A673 (cell line): ENCODE measurements at regions not wholly inside any gene's neighbourhood (a gene's known extent, or its start where the extent isn't known, plus 50 kb on each side); places are given as distances from the start of the nearest gene placed in this dataset.
"Not testable (repeated sequence)": the region's sequence is repeated elsewhere in the genome, so short reads cannot be mapped to it uniquely, and the experiment has no call there.

ENCODE experiments used
- BruUV-seq: library from RNA; stranded (reverse); fragments of 400-500 nt; replicated peaks from 2 replicates; lab custom pipeline; 2021; lab: Mats Ljungman, UMichigan
- CTCF ChIA-PET: fragments of 300-600 bp; sonication (Branson Sonifier 250); formaldehyde crosslinking; loops from one replicate; lab custom pipeline; 2022; ENCODE audit warnings: antibody characterized with exemption; lab: Charles Lee
- POLR2A ChIA-PET: fragments of 300-600 bp; sonication (Branson Sonifier 250); formaldehyde crosslinking; loops from one replicate; lab custom pipeline; 2022; ENCODE audit warnings: antibody characterized with exemption; ENCODE audit not compliant: low non-redundant PET; lab: Charles Lee
- DNase-seq: peaks from one replicate; pipeline ENCODE4 v3.0.0-alpha.2; 2015; ENCODE audit warnings: low spot score
- H3K27ac ChIP-seq: fragments of 200-600 bp; sonication (generic); 2 replicates; pipeline ENCODE4 v1.5.1; 2016; ENCODE audit warnings: mixed run types, low read depth, mild to moderate bottlenecking, mixed read lengths, antibody characterized with exemption, low read length; ENCODE audit not compliant: poor library complexity, severe bottlenecking
- H3K27me3 ChIP-seq: fragments of 200-600 bp; sonication (generic); replicated peaks from 2 replicates; pipeline ENCODE4 v1.6.1; 2017; ENCODE audit warnings: mixed run types, low read depth, mild to moderate bottlenecking, mixed read lengths, antibody characterized with exemption, low read length; ENCODE audit not compliant: insufficient read depth, poor library complexity
- H3K36me3 ChIP-seq: fragments of 200-600 bp; sonication (generic); 2 replicates; pipeline ENCODE4 v1.6.1; 2016; ENCODE audit warnings: mixed run types, mild to moderate bottlenecking, mixed read lengths, antibody characterized with exemption, low read length; ENCODE audit not compliant: insufficient read depth, poor library complexity, severe bottlenecking
- H3K4me1 ChIP-seq: fragments of 200-600 bp; sonication (generic); 2 replicates; pipeline ENCODE4 v1.6.1; 2017; ENCODE audit warnings: mixed run types, mild to moderate bottlenecking, mixed read lengths, antibody characterized with exemption, low read length; ENCODE audit not compliant: insufficient read depth, poor library complexity, severe bottlenecking
- H3K4me3 ChIP-seq: fragments of 200-600 bp; sonication (generic); 2 replicates; pipeline ENCODE4 v1.5.1; 2016; ENCODE audit warnings: low read depth, mixed run types, mild to moderate bottlenecking, mixed read lengths, low read length; ENCODE audit not compliant: poor library complexity, severe bottlenecking
- H3K9me3 ChIP-seq: fragments of 200-600 bp; sonication (generic); 2 replicates; pipeline ENCODE4 v1.6.1; 2016; ENCODE audit warnings: mixed run types, low read depth, mild to moderate bottlenecking, mixed read lengths, antibody characterized with exemption, low read length; ENCODE audit not compliant: poor library complexity, severe bottlenecking
- CTCF ChIP-seq: fragments of 300-800, 200-600 bp; sonication (generic); conservative IDR thresholded peaks from 2 replicates; pipeline ENCODE4 v1.5.1; 2017; ENCODE audit warnings: low read depth, mild to moderate bottlenecking, antibody characterized with exemption, low read length, moderate library complexity, mixed read lengths
- EZH2 ChIP-seq: fragments of 200-600 bp; sonication (generic); IDR thresholded peaks from 2 replicates; pipeline ENCODE4 v1.6.1; 2017; ENCODE audit warnings: borderline replicate concordance, low read depth, mild to moderate bottlenecking, mixed read lengths, antibody characterized with exemption, low read length; ENCODE audit not compliant: poor library complexity, severe bottlenecking
- intact Hi-C: fragments of 100-400 bp; cut with micrococcal nuclease; formaldehyde crosslinking; loops from one replicate; pipeline ENCODE4 v1.10.0; 2022; ENCODE audit not compliant: unreplicated experiment

GRCh38 chr12:68440068-68440581, 108.0 kb upstream of the MDM1 start:
- Histone ChIP-seq H3K27me3 (no peaks in the 10 kb centered on the region), H3K4me3 (no peak overlapping the region), H3K36me3 (no peaks in the 10 kb centered on the region), H3K9me3 (peaks cover 15% of the 10 kb centered on the region), H3K27ac (no peak overlapping the region), H3K4me1 (peaks cover 14% of the 10 kb centered on the region)
- no TSS peak for BruUV-seq
- intact Hi-C loops, result no loop called here
- ChIA-PET POLR2A (interaction anchor here (0.6 kb wide), 1 partner anchor 12 kb away, joined by 3 read pairs; no protein-coding TSS in a partner anchor), CTCF (no interaction called here)
- TF ChIP-seq EZH2 (no peak), CTCF (no peak)
- DNase-seq, result no peak

DNA sequence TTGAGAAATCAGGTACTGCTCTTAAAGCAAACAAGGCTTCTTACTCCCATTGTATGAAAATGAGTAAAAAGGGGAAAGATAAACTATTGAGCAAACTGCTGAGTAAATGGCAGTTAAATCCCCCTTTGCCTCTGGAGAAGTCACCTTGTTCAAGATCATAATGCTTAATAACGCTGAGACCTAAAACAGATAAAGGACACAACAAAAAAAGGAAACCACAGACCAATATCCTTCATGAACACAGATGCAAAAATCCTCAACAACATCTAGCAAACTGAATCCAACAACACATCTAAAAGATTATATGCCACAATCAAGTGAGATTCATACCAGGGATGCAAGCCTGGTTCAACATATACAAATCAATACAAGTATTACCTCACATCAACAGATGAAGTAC, 109.0 kb upstream of the MDM1 start:
- no peaks in the 10 kb centered on the region for H3K27me3 ChIP-seq
- intact Hi-C loops, result no loop called here
- CTCF ChIA-PET, result no interaction called here
- H3K27ac ChIP-seq, result no peak overlapping the region
- TF ChIP-seq CTCF (no peak), EZH2 (no peak)
- DNase-seq, result no peak
- no peaks in the 10 kb centered on the region for H3K36me3 ChIP-seq
- H3K9me3 ChIP-seq, result peaks cover 10% of the 10 kb centered on the region
- BruUV-seq, result no TSS peak
- POLR2A ChIA-PET, result no interaction called here
- no peak overlapping the region for H3K4me3 ChIP-seq
- H3K4me1 ChIP-seq, result peaks cover 14% of the 10 kb centered on the region

DNA sequence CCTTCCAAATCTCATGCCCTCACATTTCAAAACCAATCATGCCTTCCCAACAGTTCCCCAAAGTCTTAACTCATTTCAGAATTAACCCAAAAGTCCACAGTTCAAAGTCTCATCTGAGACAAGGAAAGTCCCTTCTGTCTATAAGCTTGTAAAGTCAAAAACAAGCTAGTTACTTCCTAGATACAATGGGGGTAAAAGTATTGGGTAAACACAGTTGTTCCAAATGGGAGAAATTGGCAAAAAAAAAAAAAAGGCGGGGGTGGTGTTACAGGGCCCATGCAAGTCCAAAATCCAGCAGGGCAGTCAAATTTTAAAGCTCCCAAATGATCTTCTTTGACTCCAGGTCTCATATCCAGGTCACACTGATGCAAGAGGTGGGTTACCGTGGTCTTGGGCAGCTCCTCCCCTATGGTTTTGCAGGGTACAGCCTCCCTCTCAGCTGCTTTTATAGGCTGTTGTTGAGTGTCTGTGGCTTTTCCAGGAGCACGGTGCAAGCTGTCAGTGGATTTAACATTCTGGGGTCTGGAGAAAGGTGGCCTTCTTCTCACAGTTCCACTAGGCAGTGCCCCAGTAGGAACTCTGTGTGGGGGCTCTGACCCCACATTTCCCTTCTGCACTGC, 110.3 kb upstream of the MDM1 start:
- H3K27ac ChIP-seq, H3K27me3 ChIP-seq: not testable (repeated sequence)

DNA sequence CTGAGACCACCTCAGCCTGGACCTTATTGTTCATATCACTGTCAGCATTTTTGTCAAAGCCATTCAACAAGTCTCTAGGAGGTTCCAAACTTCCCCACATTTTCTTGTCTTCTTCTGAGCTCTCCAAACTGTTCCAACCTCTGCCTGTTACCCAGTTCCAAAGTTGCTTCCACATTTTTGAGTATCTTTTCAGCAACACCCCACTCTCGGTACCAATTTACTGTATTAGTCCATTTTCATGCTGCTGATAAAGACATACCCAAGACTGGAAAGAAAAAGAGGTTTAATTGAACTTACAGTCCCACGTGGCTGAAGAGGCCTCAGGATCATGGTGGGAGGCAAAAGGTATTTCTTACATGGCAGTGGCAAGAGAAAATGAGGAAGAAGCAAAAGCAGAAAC, 111.5 kb upstream of the MDM1 start:
- H3K27ac ChIP-seq, POLR2A ChIA-PET, H3K4me3 ChIP-seq, DNase-seq, H3K27me3 ChIP-seq, H3K9me3 ChIP-seq, BruUV-seq, intact Hi-C loops, H3K36me3 ChIP-seq, CTCF ChIA-PET: not testable (repeated sequence)
- peaks cover 21% of the 10 kb centered on the region for H3K4me1 ChIP-seq

More for the DNA sequence above, 110.3 kb upstream of the MDM1 start:
- POLR2A ChIA-PET, BruUV-seq, H3K36me3 ChIP-seq, intact Hi-C loops, H3K4me3 ChIP-seq, CTCF ChIA-PET, DNase-seq, H3K9me3 ChIP-seq: not testable (repeated sequence)
- peaks cover 18% of the 10 kb centered on the region for H3K4me1 ChIP-seq
